ENCODE measurements at regions not wholly inside any gene's neighbourhood (a gene's known extent, or its start where the extent isn't known, plus 50 kb on each side); places are given as distances from the start of the nearest gene placed in this dataset.

- no peak overlapping the region for H3K4me3 Mint-ChIP-seq
- no peaks in the 10 kb centered on the region for H3K36me3 Mint-ChIP-seq (ENCODE audit: low read depth)
- no peaks in the 10 kb centered on the region for H3K9me3 Mint-ChIP-seq
- DNase-seq (ENCODE audit: low spot score), result no peak
- H3K4me1 Mint-ChIP-seq (ENCODE audit: low read depth), result no peaks in the 10 kb centered on the region
- no peak overlapping the region for H3K27ac Mint-ChIP-seq
- no peaks in the 10 kb centered on the region for H3K27me3 Mint-ChIP-seq (ENCODE audit: low read depth)
Observed at GRCh38 chr13:76094645-76095044, 458.5 kb downstream of the LMO7 start.

DNA sequence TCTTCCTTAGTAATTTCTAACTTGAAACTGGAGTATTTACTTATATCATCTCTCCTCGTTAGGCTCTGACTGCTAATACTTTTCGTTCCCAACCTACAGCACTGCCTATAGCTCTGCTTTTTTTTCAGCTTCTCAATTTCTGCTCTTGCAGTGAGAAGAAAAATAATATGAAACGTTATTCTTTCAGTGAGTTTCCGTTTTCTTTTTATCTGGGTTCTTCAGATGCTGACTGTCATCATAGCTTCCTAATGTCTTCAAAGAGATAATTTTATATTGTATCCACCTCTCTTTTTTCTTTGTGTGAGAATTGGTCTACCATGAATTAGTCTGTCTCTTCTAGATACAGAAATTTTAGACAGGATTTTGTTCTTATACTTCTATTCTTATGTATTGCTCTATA lies 454.9 kb downstream of the LMO7 start:
- H3K27ac Mint-ChIP-seq, result no peak overlapping the region
- no peaks in the 10 kb centered on the region for H3K4me1 Mint-ChIP-seq (ENCODE audit: low read depth)
- no peaks in the 10 kb centered on the region for H3K36me3 Mint-ChIP-seq (ENCODE audit: low read depth)
- no peak for DNase-seq (ENCODE audit: low spot score)
- H3K9me3 Mint-ChIP-seq, result peaks cover 17% of the 10 kb centered on the region
- H3K27me3 Mint-ChIP-seq (ENCODE audit: low read depth), result no peaks in the 10 kb centered on the region
- no peak overlapping the region for H3K4me3 Mint-ChIP-seq

GRCh38 chr13:76086729-76087128 lies 450.6 kb downstream of the LMO7 start:
- H3K4me3 Mint-ChIP-seq, result no peak overlapping the region
- H3K9me3 Mint-ChIP-seq, result peaks cover 19% of the 10 kb centered on the region
- H3K4me1 Mint-ChIP-seq (ENCODE audit: low read depth), result no peaks in the 10 kb centered on the region
- no peaks in the 10 kb centered on the region for H3K27me3 Mint-ChIP-seq (ENCODE audit: low read depth)
- DNase-seq (ENCODE audit: low spot score), result no peak
- no peaks in the 10 kb centered on the region for H3K36me3 Mint-ChIP-seq (ENCODE audit: low read depth)
- H3K27ac Mint-ChIP-seq, result no peak overlapping the region

GRCh38 chr13:76067850-76068249 lies 431.7 kb downstream of the LMO7 start:
- no peaks in the 10 kb centered on the region for H3K4me1 Mint-ChIP-seq (ENCODE audit: low read depth)
- H3K4me3 Mint-ChIP-seq, result no peak overlapping the region
- H3K9me3 Mint-ChIP-seq, result peaks cover 26% of the 10 kb centered on the region
- H3K36me3 Mint-ChIP-seq (ENCODE audit: low read depth), result no peaks in the 10 kb centered on the region
- no peak overlapping the region for H3K27ac Mint-ChIP-seq
- no peak for DNase-seq (ENCODE audit: low spot score)
- no peaks in the 10 kb centered on the region for H3K27me3 Mint-ChIP-seq (ENCODE audit: low read depth)

DNA sequence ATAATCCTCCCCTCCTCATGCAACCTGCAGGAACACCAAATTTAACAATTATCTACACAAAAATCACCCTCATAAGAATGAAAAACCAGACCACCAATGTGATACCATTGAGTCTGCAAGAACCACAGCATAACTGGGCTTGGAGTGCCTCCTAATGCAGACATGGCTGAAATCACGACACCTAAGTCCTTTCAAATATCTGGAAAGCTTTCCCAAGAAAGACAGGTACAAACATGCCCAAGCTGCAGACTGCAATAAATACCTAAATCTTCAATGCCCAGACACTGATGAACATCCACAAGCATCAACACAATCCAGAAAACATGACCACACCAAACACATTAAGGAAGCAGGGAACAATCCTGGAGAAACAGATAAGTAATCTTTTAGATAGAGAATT lies 417.1 kb downstream of the LMO7 start:
- H3K4me3 Mint-ChIP-seq, result no peak overlapping the region
- H3K4me1 Mint-ChIP-seq (ENCODE audit: low read depth), result no peaks in the 10 kb centered on the region
- H3K27ac Mint-ChIP-seq, result no peak overlapping the region

GRCh38 chr13:76049376-76049746 lies 413.2 kb downstream of the LMO7 start:
- H3K27ac Mint-ChIP-seq, result no peak overlapping the region
- H3K4me1 Mint-ChIP-seq (ENCODE audit: low read depth), result no peaks in the 10 kb centered on the region
- H3K9me3 Mint-ChIP-seq, result no peaks in the 10 kb centered on the region
- H3K36me3 Mint-ChIP-seq (ENCODE audit: low read depth), result no peaks in the 10 kb centered on the region
- DNase-seq (ENCODE audit: low spot score), result no peak
- no peaks in the 10 kb centered on the region for H3K27me3 Mint-ChIP-seq (ENCODE audit: low read depth)
- H3K4me3 Mint-ChIP-seq, result no peak overlapping the region

More for the DNA sequence above, 417.1 kb downstream of the LMO7 start:
- H3K27me3 Mint-ChIP-seq (ENCODE audit: low read depth), result peaks cover 2% of the 10 kb centered on the region
- DNase-seq (ENCODE audit: low spot score), result no peak
- no peaks in the 10 kb centered on the region for H3K9me3 Mint-ChIP-seq
- no peaks in the 10 kb centered on the region for H3K36me3 Mint-ChIP-seq (ENCODE audit: low read depth)

- Mint-ChIP-seq H3K4me3 (no peak overlapping the region), H3K36me3 (ENCODE audit: low read depth) (no peaks in the 10 kb centered on the region), H3K27me3 (ENCODE audit: low read depth) (no peaks in the 10 kb centered on the region), H3K9me3 (no peaks in the 10 kb centered on the region), H3K27ac (no peak overlapping the region), H3K4me1 (ENCODE audit: low read depth) (no peaks in the 10 kb centered on the region)
- no peak for DNase-seq (ENCODE audit: low spot score)
Observed at GRCh38 chr13:76048675-76049375, 412.7 kb downstream of the LMO7 start.

DNA sequence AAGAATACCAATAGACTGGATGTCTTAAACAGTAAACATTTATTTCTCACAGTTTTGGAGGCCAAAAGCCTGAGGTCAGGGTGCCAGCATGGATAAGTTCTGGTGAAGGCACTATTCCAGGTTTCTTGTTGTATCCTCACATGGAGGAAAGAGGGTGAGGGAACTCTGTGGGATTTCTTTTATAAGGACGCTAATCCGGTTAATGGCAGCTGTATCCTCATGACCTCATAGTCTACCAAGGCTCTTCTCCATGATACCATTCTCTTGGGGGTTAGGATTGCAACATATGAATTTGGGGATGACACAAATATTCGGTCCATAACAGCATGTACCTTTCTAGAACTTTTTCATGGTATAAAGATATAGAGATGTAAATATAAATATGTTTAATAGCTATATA lies 412.0 kb downstream of the LMO7 start:
- H3K27me3 Mint-ChIP-seq (ENCODE audit: low read depth), result no peaks in the 10 kb centered on the region
- H3K36me3 Mint-ChIP-seq (ENCODE audit: low read depth), result no peaks in the 10 kb centered on the region
- H3K27ac Mint-ChIP-seq, result no peak overlapping the region
- no peaks in the 10 kb centered on the region for H3K4me1 Mint-ChIP-seq (ENCODE audit: low read depth)
- no peak for DNase-seq (ENCODE audit: low spot score)
- no peak overlapping the region for H3K4me3 Mint-ChIP-seq
- no peaks in the 10 kb centered on the region for H3K9me3 Mint-ChIP-seq

GRCh38 chr13:76043874-76044273 lies 407.7 kb downstream of the LMO7 start:
- no peak overlapping the region for H3K27ac Mint-ChIP-seq
- DNase-seq (ENCODE audit: low spot score), result no peak
- H3K4me3 Mint-ChIP-seq, result no peak overlapping the region
- no peaks in the 10 kb centered on the region for H3K4me1 Mint-ChIP-seq (ENCODE audit: low read depth)
- H3K9me3 Mint-ChIP-seq, result no peaks in the 10 kb centered on the region
- H3K36me3 Mint-ChIP-seq (ENCODE audit: low read depth), result no peaks in the 10 kb centered on the region
- no peaks in the 10 kb centered on the region for H3K27me3 Mint-ChIP-seq (ENCODE audit: low read depth)

DNA sequence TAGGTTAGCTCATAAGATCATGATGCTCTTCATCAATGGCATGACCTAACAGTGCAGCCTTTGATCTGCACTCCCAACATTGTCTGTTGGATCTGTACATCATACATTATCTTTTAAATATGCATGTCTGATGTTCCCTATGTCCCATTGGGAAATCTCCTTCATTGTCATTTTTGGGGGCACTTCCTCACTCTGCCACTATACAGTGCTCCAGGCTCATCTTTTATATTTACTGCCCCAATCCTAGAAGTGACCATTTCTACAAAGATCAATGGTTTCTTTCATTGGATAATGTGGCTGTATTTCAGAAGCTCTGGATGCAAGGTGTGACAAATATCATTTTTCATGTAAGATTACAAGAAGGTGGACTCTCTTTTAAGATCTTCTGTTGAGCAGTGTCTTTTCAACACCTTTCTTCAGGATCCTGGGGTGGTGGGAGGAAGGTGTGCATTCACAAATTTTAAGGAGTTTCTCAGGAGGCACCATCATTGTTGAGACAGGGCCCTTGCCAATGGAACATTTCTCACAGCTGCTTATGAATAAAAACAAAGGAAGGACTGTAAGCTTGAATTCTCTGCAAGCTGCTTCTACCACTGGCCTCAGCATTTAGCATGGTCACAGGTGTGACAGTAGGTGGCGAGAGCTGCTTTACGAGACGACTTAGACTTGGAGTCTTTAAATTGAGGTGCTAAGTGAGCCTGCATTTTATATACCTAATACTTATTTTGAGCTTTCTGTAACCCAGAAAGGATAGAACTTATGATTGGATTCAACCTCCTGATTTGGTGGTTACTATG lies 403.0 kb downstream of the LMO7 start:
- no peak for DNase-seq (ENCODE audit: low spot score)
- no peaks in the 10 kb centered on the region for H3K9me3 Mint-ChIP-seq
- H3K36me3 Mint-ChIP-seq (ENCODE audit: low read depth), result no peaks in the 10 kb centered on the region
- H3K27ac Mint-ChIP-seq, result no peak overlapping the region
- no peak overlapping the region for H3K4me3 Mint-ChIP-seq
- H3K27me3 Mint-ChIP-seq (ENCODE audit: low read depth), result no peaks in the 10 kb centered on the region
- H3K4me1 Mint-ChIP-seq (ENCODE audit: low read depth), result no peaks in the 10 kb centered on the region

DNA sequence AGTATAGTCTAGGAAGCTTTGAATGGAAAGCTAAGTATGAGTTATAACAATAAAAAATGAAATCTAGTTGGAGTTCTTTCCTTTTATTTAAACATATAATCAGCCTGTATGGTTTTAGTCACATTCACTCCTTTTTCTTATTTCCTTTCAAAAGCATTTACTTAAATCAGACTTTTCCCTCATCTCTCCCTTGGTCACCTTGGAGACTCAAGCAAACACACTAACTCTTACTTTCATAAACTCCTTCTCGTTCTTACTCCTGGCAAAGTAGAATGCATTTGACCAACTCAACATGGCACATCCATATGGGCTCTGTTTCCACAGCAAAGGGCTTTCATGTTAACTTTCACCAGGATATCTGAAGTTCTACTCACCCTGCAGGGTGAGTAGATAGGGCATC lies 400.0 kb downstream of the LMO7 start:
- no peaks in the 10 kb centered on the region for H3K9me3 Mint-ChIP-seq
- H3K27me3 Mint-ChIP-seq (ENCODE audit: low read depth), result no peaks in the 10 kb centered on the region
- H3K27ac Mint-ChIP-seq, result no peak overlapping the region
- H3K4me3 Mint-ChIP-seq, result no peak overlapping the region
- no peaks in the 10 kb centered on the region for H3K36me3 Mint-ChIP-seq (ENCODE audit: low read depth)
- DNase-seq (ENCODE audit: low spot score), result no peak
- H3K4me1 Mint-ChIP-seq (ENCODE audit: low read depth), result no peaks in the 10 kb centered on the region

DNA sequence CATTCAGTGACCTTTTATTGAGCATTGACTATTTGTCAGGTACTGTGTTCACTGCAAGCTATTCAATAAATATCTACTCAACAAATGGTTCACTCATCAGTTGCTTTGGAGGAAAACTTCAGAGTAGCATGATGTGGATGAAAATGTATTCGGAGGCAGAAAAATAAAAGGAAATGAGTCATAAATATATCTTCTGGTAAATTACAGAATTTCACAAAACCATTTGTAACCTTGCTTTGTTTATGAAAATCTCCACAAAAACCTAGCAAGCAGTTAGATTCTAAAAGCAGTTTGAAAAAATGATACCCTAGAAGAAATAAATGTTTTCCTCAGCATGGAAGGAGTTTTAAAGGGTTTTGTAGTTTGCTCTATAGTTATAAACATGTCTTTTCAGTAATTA lies 399.6 kb downstream of the LMO7 start:
- H3K4me1 Mint-ChIP-seq (ENCODE audit: low read depth), result no peaks in the 10 kb centered on the region
- no peak overlapping the region for H3K27ac Mint-ChIP-seq
- DNase-seq (ENCODE audit: low spot score), result no peak
- H3K4me3 Mint-ChIP-seq, result no peak overlapping the region
- H3K27me3 Mint-ChIP-seq (ENCODE audit: low read depth), result no peaks in the 10 kb centered on the region
- H3K36me3 Mint-ChIP-seq (ENCODE audit: low read depth), result no peaks in the 10 kb centered on the region
- H3K9me3 Mint-ChIP-seq, result no peaks in the 10 kb centered on the region

DNA sequence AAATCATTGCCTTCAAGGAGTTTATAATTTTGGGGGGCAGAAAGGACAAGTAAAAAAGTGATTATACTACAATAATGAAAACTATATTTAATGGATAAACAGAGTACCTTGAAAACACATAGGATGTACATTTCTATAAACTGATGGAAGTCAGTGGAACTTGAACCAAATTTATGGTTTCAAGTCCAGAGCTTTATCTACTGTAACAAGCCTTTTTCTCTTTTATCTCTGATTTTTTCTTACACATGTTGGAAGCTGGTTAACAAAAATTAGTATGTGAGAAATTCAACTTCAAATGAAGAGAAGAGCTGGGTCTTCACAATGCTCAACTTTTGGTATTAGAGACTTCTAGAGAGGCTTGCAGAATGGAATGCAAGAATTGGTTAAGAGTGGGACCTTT lies 393.6 kb downstream of the LMO7 start:
- Mint-ChIP-seq H3K4me1 (ENCODE audit: low read depth) (peaks cover 1% of the 10 kb centered on the region), H3K4me3 (no peak overlapping the region), H3K36me3 (ENCODE audit: low read depth) (no peaks in the 10 kb centered on the region), H3K27me3 (ENCODE audit: low read depth) (peaks cover 9% of the 10 kb centered on the region), H3K9me3 (no peaks in the 10 kb centered on the region), H3K27ac (no peak overlapping the region)
- no peak for DNase-seq (ENCODE audit: low spot score)

- H3K27ac Mint-ChIP-seq, result no peak overlapping the region
- H3K9me3 Mint-ChIP-seq, result no peaks in the 10 kb centered on the region
- H3K27me3 Mint-ChIP-seq (ENCODE audit: low read depth), result peaks cover 9% of the 10 kb centered on the region
- H3K36me3 Mint-ChIP-seq (ENCODE audit: low read depth), result no peaks in the 10 kb centered on the region
- peaks cover 1% of the 10 kb centered on the region for H3K4me1 Mint-ChIP-seq (ENCODE audit: low read depth)
- no peak overlapping the region for H3K4me3 Mint-ChIP-seq
- DNase-seq (ENCODE audit: low spot score), result no peak
Observed at GRCh38 chr13:76029088-76029487, 393.0 kb downstream of the LMO7 start.

- Mint-ChIP-seq H3K27me3 (ENCODE audit: low read depth) (peaks cover 12% of the 10 kb centered on the region), H3K36me3 (ENCODE audit: low read depth) (no peaks in the 10 kb centered on the region), H3K9me3 (no peaks in the 10 kb centered on the region), H3K4me1 (ENCODE audit: low read depth) (peaks cover 1% of the 10 kb centered on the region), H3K4me3 (no peak overlapping the region), H3K27ac (no peak overlapping the region)
- no peak for DNase-seq (ENCODE audit: low spot score)
Observed at GRCh38 chr13:76027131-76027530, 391.0 kb downstream of the LMO7 start.
